22Rv1 (cell line): ENCODE measurements at regions not wholly inside any gene's neighbourhood (a gene's known extent, or its start where the extent isn't known, plus 50 kb on each side); places are given as distances from the start of the nearest gene placed in this dataset.

Experiments
- ZFX ChIP-seq: fragments of 450-650 bp; IDR thresholded peaks from 2 replicates; pipeline ENCODE4 v1.6.1; 2017; ENCODE audit warnings: antibody characterized with exemption, borderline replicate concordance
- TF ChIP-seq, protein P1 (sequence below): fragments of 450-650 bp; IDR thresholded peaks from 2 replicates; pipeline ENCODE4 v1.5.1; 2017; ENCODE audit warnings: mild to moderate bottlenecking

DNA sequence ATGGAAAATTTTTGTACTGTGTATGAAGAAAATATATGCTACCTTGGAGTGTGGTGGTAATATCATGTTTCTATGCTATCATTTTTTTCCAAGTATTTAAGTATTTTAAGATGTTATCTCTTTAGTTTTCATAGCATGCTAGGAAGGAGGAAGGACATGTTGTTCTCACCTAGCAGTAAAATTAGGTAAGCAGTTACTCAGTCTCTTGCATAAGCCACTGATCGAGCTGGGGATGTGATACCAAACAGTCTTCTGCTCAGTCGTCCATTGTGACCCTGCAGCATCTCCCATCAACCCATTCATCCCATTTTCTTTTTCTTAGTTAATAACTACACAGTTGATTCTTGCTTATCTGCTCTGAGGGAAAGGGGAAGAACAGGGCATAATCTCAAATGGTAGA lies 130.6 kb downstream of the KLF5 start:
- TF ChIP-seq, protein P1, sequence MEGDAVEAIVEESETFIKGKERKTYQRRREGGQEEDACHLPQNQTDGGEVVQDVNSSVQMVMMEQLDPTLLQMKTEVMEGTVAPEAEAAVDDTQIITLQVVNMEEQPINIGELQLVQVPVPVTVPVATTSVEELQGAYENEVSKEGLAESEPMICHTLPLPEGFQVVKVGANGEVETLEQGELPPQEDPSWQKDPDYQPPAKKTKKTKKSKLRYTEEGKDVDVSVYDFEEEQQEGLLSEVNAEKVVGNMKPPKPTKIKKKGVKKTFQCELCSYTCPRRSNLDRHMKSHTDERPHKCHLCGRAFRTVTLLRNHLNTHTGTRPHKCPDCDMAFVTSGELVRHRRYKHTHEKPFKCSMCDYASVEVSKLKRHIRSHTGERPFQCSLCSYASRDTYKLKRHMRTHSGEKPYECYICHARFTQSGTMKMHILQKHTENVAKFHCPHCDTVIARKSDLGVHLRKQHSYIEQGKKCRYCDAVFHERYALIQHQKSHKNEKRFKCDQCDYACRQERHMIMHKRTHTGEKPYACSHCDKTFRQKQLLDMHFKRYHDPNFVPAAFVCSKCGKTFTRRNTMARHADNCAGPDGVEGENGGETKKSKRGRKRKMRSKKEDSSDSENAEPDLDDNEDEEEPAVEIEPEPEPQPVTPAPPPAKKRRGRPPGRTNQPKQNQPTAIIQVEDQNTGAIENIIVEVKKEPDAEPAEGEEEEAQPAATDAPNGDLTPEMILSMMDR = no peak
- TF ChIP-seq ZFX = no peak
